NCI-H2227 (cell line): ENCODE measurements at regions not wholly inside any gene's neighbourhood (a gene's known extent, or its start where the extent isn't known, plus 50 kb on each side); places are given as distances from the start of the nearest gene placed in this dataset.

Source experiments
- DNase-seq: peaks from one replicate; lab custom pipeline; 2025; ENCODE audit not compliant: unreplicated experiment; lab: John Stamatoyannopoulos, UW

DNA sequence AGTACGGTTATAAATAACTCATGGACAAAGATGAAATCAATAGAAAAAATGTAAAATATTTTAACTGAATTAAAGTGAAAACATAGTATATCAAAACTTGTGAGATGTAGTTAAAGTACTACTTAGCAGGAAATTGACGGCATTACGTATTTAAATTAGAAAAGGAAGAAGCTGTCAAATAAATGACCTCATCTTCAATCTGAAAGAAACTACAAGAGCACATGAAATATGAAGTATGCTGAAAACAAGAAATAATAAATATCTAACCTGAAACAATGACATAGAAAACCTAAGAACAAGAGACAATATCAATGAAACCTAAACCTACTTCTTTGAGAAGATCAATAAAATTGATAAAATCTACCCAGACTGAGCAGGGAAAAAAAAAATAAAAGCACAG, 122.2 kb upstream of the PDE4B start:
- DNase-seq, result no peak

DNA sequence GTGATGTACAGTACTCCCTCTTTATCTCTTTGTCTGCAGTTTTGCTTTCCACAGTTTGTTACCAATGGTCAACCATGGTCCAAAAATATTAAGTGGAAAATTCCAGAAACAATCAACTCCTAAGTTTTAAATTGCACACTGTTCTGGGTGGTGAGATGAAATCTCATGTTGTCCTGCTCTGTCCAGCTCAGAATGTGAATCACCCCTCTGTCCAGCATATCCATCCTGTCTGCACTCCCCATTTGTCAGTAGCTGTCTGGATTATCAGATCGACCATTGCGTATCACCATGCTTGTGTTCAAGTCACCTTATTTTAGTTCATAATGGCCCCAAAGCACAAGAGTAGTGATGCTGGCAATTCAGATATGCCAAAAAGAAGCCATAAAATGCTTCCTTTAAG, 118.2 kb upstream of the PDE4B start:
- DNase-seq, result no peak

DNA sequence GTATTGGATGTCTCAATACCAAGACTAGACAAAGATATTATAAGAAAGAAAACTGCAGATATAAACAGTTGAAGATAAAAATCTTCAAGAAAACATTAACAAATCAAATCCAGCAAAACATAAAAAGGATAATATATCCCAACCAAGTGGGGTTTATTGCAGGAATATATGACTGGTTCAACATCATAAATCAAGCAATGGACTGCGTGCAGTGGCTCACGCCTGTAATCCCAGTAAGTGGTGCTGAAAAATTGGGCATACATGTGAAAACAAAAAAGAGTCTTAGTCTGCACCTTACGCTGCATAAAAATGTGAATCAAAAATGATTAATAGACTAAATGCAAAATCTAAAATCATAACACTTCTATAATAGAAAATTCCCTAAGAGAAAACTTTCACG, 112.9 kb upstream of the PDE4B start:
- no peak for DNase-seq

DNA sequence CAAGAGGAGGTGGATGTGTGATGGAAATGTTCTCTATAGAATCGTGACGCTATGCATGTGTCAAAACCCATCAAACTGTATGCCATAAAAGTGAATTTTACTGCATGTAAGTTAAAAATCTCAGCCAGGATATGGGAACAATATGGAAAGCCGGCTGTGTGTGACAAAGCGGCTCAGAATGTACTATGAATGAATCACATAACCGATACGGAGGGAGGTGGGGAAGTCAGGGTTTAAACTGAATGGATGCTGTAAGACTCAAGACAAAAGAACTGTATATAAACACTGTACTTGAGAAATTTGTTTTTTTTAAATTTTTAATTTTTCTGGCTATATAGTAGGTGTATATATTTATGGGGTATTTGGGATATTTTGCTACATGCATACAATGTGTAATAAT, 111.6 kb upstream of the PDE4B start:
- no peak for DNase-seq

DNA sequence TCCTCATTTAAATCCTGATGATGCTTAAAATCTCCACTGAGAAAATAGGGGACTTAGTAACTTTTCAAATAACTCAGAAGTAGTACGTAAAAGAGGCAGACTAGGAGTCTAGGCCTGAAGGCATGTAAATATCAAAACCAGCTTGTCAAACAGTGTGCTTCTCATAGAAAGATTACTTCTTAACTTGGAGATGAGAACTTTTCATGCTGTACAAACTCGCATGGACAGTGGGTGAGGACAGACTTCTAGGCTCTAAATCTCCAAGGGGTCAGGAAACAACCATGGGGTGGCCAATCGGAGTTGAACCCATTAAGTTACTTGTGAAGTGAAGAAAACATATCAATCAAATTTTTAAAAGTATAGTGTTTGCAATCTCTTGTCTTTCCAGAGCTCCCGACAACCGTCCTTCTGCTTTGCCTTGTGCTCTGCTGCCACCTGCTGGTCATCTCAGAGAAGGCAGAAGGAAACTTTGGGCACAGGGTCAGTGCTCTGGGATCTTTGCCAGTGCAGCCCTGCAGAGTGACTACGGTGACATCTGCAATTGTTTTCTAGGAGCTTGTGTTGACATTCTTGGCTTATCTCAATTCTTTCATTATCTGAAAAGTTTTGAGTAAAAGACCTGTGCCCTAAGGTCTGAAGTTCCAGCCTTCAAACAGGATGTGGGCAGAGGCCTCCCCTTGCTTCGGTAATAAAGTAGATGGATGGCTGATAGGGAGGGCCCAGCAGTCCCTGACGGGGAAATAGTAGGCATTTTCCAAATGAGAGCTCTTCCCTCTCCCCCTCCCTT, 105.1 kb upstream of the PDE4B start:
- peak; percentile 80 for DNase-seq

DNA sequence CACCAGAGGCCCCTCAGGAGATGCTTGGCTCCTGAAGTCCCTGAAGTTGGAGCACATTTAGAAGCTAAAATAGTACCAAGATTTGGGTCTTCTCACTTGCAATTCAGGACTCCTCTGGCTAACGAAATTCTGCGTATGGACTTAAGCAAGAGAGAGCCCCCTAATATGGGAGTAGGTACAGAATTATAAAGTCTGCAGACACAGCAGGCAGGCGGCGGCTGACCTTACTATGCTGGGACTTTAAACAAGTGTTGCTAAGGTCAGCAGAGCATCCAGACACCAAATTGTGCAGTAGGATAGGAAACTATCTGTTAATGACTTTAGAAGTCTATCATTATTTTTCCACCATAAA, 104.5 kb upstream of the PDE4B start:
- no peak for DNase-seq

DNA sequence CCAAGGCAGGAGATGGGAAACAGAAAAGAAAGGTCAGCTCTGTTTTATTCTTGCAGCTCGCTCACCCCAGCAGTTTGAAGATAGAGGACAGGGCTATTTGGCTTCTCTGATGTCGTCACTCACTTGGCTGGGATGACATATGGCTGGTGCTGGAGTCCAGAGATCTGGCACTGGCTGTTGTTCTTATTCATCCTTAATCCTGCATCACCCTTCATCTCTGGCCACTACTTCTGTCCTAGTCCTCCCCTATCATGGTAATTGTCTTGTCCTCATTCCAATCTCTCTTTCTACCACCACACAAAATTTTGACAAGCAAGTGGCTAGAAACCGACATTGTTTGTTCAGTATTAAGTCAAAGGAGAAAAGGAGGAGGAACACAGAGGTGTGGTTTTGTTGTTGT, 103.8 kb upstream of the PDE4B start:
- no peak for DNase-seq

DNA sequence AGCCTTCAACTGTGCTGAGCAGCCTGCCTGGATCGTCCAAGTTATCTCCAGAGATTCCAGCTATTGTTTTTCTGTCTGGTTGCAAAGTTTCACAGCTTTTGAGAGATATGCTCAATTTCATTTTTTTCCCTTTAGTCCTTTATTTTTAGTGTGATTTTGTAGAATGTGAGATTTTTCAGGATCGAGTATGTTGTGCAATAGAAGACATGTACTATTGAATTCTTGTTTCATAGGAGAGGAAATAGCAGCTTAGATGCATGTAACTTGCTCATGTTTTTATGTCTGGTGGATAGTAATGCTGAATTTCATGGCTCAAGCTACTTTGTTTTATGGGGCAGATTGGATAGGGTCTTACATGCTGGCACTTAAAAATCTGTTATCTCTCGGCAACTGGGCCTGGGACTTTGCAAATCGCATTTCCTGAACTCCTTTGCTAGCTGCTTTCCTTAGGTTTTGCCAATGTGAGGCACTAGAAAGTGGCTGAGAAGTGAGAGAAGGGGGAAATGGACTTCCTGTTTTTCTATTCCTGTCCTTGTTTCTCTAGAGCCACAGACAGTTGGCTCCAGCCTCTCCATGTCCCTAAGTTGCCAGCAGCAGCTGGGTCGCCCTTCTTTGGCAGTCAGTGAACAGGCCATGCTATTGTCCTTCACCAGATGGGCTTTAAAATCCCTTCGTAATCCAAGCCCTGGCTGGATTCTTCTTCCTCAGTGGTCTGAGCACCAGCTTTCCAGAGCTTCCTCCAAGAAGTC, 101.4 kb upstream of the PDE4B start:
- no peak for DNase-seq

DNA sequence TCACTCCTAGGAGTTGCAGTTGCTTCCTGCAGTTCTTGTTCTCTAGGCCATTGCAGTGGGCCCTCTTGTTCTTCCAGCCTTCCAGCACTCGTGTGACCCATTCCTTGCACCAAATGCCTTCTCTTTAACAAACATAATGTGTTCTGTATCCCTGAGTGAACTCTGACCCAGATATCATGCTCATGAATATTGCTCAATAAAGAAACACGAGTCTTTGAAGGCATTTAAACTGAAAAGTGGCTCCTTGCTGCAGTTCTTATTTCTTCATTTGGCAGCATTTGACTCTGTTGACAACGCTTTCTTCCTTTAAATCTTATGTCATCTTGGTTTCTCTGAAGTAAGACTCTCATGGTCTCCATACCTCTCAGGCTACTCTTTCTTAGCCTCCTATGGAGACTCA, 100.7 kb upstream of the PDE4B start:
- DNase-seq, result no peak

DNA sequence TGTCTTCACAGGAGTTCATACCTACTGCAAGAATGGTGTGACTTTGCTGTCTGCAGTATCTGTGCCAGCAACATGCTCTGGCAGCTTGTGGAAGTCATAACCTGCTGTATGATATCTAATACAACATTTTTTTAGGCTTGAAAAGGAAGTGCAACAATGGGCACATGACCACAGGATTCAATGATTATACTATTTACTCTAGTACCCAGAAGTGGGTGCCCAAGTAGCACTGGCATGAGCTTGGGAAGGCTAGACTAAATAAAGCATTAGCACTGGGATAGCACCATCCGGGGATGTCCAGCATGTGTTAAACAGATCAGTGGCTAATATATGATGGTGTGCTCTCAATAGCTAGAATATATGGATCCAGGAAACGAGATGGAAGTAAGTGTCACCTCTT, 98.6 kb upstream of the PDE4B start:
- no peak for DNase-seq

DNA sequence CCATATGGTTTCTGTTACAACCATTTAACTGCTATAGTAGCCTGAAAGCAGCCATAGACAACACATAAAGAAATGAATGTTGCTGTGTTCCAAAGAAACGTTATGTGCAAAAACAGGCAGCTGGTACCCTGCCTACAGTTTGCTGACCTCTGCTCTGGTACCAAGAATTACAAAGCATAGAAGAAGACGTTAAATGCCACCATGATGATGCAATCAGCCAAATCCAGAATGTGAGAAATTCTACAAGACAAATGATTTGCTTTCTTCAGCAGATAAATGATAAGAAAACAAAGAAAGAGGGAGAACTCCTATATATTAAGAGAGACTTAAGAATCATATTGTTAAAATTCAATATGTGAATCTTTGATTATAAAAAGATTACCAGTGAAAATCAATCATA, 97.8 kb upstream of the PDE4B start:
- no peak for DNase-seq

DNA sequence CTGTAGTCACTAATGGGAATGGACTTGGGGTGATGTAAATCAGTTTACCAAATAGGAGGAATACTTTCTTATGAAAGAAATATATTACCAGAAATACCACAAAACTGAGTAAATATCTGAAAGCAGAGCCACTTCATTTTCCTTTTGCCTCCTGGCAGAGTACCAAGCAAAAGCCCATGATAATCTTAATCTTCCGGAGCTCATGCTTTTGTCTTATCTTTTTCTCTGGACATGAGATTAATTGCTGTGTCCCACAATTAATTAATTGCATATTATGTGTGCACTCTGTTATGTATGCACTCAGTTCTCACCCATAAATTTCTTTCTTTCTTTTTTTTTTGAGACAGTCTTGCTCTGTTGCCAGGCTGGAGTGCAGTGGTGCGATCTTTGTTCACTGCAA, 94.1 kb upstream of the PDE4B start:
- no peak for DNase-seq

DNA sequence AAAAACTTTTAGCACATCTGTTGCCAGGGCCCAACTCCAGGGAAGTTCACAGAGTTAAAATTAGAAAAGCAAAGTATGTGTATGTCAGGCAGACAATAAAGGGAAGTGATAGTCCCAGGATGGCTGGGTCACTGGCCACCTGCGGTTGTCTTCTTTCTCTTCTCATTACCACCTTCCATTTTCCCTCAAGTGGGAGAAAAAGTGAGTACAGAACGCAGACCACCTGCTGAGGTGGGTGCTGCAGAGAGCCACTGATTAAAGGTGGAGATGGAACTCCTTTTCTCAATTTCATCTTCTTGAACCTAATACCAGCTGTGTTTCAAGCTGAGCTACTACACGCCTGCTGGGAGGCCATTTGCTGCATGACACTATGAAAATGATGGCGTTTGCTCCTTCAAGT, 88.8 kb upstream of the PDE4B start:
- no peak for DNase-seq

DNA sequence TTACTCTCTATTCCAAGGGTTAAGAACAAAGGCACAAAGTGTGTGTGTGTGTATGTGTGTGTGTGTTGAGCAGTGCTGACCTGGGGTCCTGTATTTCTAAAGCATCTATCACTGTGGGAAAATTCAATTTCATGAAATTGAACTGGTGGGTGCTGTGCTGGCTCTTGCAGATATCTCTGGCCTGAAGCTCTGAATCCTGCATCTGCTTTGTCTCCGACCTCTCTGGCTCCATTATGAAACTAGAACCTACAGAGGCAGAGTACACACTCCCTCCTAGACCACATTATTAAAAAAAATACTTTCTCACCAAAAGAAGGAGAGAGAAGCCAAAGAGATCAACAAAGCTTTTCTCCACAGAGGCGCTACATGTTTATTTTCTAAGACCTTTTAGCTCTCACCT, 88.4 kb upstream of the PDE4B start:
- no peak for DNase-seq

DNA sequence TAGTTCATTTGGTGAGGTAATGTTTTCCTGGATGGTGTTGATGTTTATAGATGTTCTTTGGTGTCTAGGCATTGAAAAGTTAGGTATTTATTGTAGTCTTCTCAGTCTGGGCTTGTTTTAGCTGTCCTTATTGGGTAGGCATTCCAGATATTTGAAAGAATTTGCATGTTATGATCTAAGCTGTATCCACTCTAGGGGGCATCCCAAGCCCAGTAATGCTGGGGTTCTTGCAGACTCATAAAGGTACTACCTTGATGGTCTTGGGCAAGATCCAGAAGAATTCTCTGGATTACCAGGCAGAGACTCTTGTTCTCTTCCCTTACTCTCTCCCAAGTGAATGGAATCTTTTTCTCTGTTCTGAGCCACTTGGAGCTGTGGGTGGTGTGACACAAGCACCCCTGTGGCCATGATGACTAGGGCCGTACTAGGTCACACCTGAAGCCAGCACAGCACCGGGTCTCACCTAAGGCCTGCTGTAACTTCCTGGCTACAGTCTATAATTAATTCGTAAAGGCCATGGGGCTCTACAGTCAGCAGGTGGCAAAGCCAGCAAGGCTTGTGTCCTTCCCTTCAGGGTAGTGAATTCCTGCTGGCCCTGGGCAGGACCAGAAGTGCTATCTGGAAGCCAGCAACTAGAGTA, 74.8 kb upstream of the PDE4B start:
- no peak for DNase-seq

DNA sequence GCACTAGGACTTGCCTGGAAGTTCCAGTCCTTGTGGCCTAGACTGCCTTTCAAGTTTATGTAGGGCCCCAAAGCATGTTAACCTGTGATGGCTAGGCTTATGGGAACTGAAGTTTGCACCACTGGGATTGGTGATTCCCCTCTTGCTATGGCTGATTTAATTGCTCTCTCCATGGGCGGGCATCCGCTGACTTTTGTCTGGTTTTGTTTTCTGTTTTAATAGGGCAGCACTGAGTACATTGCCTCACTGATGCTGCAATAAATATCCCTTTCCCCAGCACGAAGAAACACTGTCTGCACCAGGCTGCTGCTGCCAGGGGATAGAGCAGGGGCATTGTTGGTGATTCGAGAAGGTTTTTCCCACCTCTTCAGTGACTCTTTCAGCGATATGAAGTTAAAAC, 73.3 kb upstream of the PDE4B start:
- no peak for DNase-seq

DNA sequence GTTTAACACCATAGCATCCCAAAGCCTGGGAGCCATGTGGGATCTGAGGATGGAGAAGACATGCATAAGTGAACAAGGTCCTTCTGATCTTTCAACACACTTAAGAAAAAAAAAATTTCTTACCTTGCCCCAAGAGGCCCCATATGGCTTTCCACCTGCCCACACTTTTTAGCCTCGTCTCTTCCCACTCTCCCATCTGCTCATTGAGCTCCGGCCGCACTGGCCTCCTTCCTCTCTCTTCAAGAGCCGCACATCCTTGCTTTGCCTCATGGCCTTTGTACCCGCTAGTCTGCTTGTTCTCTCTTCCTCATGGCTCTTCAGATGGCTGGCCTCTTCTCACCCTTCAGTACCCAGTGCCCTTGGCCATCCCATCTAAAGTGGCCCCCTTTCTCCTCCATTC, 70.2 kb upstream of the PDE4B start:
- no peak for DNase-seq

DNA sequence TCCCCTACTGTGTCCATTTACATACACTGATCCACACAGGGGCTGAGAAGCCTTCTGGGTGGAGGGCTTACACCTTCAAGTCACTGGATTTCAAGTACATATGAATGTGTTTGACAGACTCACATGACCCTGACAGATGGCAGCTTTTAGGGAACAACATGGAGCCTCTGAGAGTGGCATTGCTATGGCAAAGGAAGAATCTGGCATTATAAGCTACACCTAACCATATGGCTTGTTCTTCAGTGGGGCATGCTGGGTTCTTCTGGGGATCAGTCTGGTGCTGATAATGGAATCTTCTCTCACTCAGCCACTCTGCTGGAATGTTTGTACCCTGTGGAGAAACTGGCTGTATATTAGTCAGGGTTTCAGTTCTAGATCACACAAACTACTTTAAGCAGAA, 68.5 kb upstream of the PDE4B start:
- no peak for DNase-seq

DNA sequence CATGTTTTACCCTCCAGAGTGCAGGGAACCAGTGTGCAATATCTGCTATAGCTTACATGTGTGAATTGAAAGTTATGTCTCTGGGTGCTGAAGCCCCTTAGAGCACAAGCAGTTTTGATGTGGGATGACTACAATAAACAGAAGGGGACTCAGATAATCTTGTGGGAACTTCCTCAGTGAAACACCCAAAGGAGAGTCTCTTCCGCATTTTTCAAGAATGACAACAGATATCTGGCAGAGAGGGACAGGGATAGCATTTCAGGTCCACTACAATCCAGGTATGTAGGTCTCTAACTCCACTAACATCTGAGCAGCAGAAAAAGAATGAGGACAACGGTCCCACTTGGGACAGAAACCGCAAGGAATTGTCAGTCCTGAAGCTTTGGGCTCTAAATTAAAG, 67.6 kb upstream of the PDE4B start:
- no peak for DNase-seq

DNA sequence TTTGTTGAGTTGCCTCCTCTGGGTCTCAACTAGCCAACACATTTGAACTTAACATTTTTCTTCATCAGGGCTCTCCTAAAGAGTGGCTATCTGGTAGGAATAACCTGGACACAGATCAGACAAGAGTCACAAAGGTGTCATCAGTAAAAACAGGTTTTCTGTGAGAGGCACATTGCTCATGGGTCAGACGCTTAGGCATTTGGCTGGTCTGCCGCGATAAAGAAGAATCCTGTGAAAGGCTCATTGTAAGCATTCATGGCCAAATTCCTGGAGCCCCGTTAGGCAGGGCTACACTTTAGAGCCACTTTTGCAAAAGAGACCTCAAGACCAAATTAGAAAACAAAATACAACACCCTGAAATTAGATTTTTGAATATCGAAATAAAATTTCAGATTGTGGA, 64.2 kb upstream of the PDE4B start:
- DNase-seq, result no peak

DNA sequence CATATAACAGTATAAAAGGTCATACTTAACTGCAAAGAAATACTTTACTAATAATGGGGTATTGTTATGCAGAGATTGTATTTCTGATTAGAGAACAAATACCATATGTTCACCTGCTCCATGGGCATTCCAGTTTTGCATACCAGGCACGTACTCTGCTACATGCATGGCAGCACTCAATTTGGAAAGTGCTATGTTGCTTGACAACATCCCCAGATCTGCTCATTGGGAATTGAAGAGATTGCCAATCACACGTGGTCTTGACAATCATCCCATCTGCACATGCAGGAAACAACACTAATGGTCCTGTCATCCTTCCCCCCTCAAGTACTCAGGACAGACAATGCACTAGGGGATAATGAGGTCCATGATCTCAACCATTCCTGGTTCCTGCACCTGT, 63.4 kb upstream of the PDE4B start:
- DNase-seq, result no peak

DNA sequence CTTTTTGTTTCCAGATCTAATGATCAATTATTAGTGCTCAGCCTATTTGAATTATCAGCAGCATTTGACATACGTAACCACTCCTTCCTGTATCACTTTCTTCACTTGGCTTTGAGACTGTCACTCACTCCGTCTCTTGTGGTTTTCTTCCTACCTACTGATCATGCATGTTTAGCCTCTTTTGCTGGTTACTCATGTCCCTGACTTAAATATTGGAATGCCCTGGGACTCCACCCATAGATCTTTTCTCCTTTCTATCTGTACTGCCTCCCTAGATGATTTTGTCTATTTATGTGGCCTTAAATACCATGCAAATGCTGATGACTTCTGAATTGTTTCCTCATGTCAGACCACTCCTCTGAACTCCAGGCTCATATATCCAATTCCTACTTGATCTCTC, 57.7 kb upstream of the PDE4B start:
- no peak for DNase-seq
